DOHH2 (cell line): ENCODE measurements at regions not wholly inside any gene's neighbourhood (a gene's known extent, or its start where the extent isn't known, plus 50 kb on each side); places are given as distances from the start of the nearest gene placed in this dataset.

Source experiments
- EZH2phosphoT487 ChIP-seq: fragments of 200-600 bp; sonication (generic); IDR thresholded peaks from 2 replicates; pipeline ENCODE4 v1.6.1; 2017; ENCODE audit warnings: borderline replicate concordance, mild to moderate bottlenecking, antibody characterized with exemption, low read length, moderate library complexity, mixed read lengths
- TF ChIP-seq, protein P1 (sequence below): fragments of 200-600 bp; sonication (generic); IDR thresholded peaks from one replicate; pipeline ENCODE4 v1.5.1; 2014; ENCODE audit warnings: antibody characterized with exemption, mild to moderate bottlenecking, low read depth, low read length; ENCODE audit not compliant: poor library complexity, severe bottlenecking

- TF ChIP-seq, protein P1, sequence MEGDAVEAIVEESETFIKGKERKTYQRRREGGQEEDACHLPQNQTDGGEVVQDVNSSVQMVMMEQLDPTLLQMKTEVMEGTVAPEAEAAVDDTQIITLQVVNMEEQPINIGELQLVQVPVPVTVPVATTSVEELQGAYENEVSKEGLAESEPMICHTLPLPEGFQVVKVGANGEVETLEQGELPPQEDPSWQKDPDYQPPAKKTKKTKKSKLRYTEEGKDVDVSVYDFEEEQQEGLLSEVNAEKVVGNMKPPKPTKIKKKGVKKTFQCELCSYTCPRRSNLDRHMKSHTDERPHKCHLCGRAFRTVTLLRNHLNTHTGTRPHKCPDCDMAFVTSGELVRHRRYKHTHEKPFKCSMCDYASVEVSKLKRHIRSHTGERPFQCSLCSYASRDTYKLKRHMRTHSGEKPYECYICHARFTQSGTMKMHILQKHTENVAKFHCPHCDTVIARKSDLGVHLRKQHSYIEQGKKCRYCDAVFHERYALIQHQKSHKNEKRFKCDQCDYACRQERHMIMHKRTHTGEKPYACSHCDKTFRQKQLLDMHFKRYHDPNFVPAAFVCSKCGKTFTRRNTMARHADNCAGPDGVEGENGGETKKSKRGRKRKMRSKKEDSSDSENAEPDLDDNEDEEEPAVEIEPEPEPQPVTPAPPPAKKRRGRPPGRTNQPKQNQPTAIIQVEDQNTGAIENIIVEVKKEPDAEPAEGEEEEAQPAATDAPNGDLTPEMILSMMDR, result no peak
- TF ChIP-seq EZH2phosphoT487, result no peak
Observed at GRCh38 chr1:209102120-209102519, 481.4 kb upstream of the CAMK1G start.
